Vagina (tissue), 2 donors: ENCODE measurements at regions not wholly inside any gene's neighbourhood (a gene's known extent, or its start where the extent isn't known, plus 50 kb on each side); places are given as distances from the start of the nearest gene placed in this dataset.

ENCODE experiments used
- CTCF ChIP-seq, 3 experiments: fragments of 450-650 bp in 2 of 3; fragments of 200-600 bp in 1 of 3; sonication (generic) in 1 of 3; IDR thresholded peaks; one replicate each; pipeline ENCODE4 v1.5.1; 2017 to 2019; ENCODE audit warnings: antibody characterized with exemption in 3 of 3, mild to moderate bottlenecking in 2 of 3, moderate library complexity in 2 of 3
- POLR2A ChIP-seq, 2 donors: fragments of 450-650 bp; IDR thresholded peaks; one replicate each; pipeline ENCODE4 v1.6.1; 2017; ENCODE audit warnings: antibody characterized with exemption in 2 of 2, mild to moderate bottlenecking in 2 of 2, moderate library complexity in 2 of 2
- POLR2AphosphoS5 ChIP-seq, 2 donors: sonication (generic); formaldehyde crosslinking; IDR thresholded peaks; one replicate each; pipeline ENCODE4 v1.9.0; 2017; ENCODE audit warnings: antibody characterized with exemption in 2 of 2, mild to moderate bottlenecking in 2 of 2, low read depth in 1 of 2; ENCODE audit not compliant: insufficient read depth in 1 of 2

- TF ChIP-seq CTCF (IDR thresholded peaks at IDR 0.05) (no peak), POLR2A (IDR thresholded peaks at IDR 0.05) (no peak), POLR2AphosphoS5 (IDR thresholded peaks at IDR 0.05; ENCODE audit: insufficient read depth in 1 of 2, low read depth in 1 of 2) (no peak)
These were observed 1780.1 kb downstream of the ARAP2 start for GRCh38 chr4:34464196-34464595.
